Dermis microvascular lymphatic vessel endothelial cell (primary cell): ENCODE measurements at regions not wholly inside any gene's neighbourhood (a gene's known extent, or its start where the extent isn't known, plus 50 kb on each side); places are given as distances from the start of the nearest gene placed in this dataset.
"Not testable (repeated sequence)": the region's sequence is repeated elsewhere in the genome, so short reads cannot be mapped to it uniquely, and the experiment has no call there.

Source experiments
- DNase-seq, 2 donors: peaks; one replicate each; pipeline versions ENCODE4 v3.0.0 to v3.0.0-alpha.2; 2010; ENCODE audit warnings: low read depth in 2 of 2

GRCh38 chr22:27306771-27307170 is 494.8 kb downstream of the MN1 start:
- no peak for DNase-seq

GRCh38 chr22:27307545-27308247 is 493.9 kb downstream of the MN1 start:
- no peak for DNase-seq

GRCh38 chr22:27308513-27308912 is 493.0 kb downstream of the MN1 start:
- DNase-seq = no peak

GRCh38 chr22:27309697-27310096 is 491.9 kb downstream of the MN1 start:
- no peak for DNase-seq

GRCh38 chr22:27310966-27311697 is 490.4 kb downstream of the MN1 start:
- DNase-seq = no peak

GRCh38 chr22:27311698-27312550 is 489.6 kb downstream of the MN1 start:
- no peak for DNase-seq

- DNase-seq = no peak
Measured at GRCh38 chr22:27312565-27312964, 489.0 kb downstream of the MN1 start.

GRCh38 chr22:27312966-27313855 is 488.3 kb downstream of the MN1 start:
- DNase-seq = no peak

- DNase-seq = no peak
Measured at GRCh38 chr22:27314276-27314807, 487.2 kb downstream of the MN1 start.

GRCh38 chr22:27315833-27316232 is 485.7 kb downstream of the MN1 start:
- no peak for DNase-seq

- peak in 1 of 2 donors; percentile 5 for DNase-seq
Measured at GRCh38 chr22:27317096-27317495, 484.5 kb downstream of the MN1 start.

GRCh38 chr22:27317971-27318428 is 483.6 kb downstream of the MN1 start:
- DNase-seq = no peak

- no peak for DNase-seq
Measured at GRCh38 chr22:27318516-27318915, 483.0 kb downstream of the MN1 start.

- no peak for DNase-seq
Measured at GRCh38 chr22:27323661-27324060, 477.9 kb downstream of the MN1 start.

- not testable (repeated sequence) for DNase-seq
Measured at GRCh38 chr22:27324908-27325307, 476.6 kb downstream of the MN1 start.

- DNase-seq = no peak
Measured at GRCh38 chr22:27327497-27327896, 474.1 kb downstream of the MN1 start.

- DNase-seq = no peak
Measured at GRCh38 chr22:27327981-27328721, 473.4 kb downstream of the MN1 start.

GRCh38 chr22:27329131-27329850 is 472.3 kb downstream of the MN1 start:
- DNase-seq = no peak

- no peak for DNase-seq
Measured at GRCh38 chr22:27329966-27330645, 471.4 kb downstream of the MN1 start.
